ENCODE measurements at regions not wholly inside any gene's neighbourhood (a gene's known extent, or its start where the extent isn't known, plus 50 kb on each side); places are given as distances from the start of the nearest gene placed in this dataset.

- TF ChIP-seq ZBTB21 (CRISPR knock-in tag; IDR thresholded peaks at IDR 0.05; ENCODE audit: borderline replicate concordance) (no peak), ATF3 (CRISPR knock-in tag; conservative IDR thresholded peaks at IDR 0.05) (no peak)
Observed at GRCh38 chr4:126871810-126872209, 760.9 kb upstream of the INTU start.
